Endothelial cell of umbilical vein (primary cell): ENCODE measurements at regions not wholly inside any gene's neighbourhood (a gene's known extent, or its start where the extent isn't known, plus 50 kb on each side); places are given as distances from the start of the nearest gene placed in this dataset.
"Not testable (repeated sequence)": the region's sequence is repeated elsewhere in the genome, so short reads cannot be mapped to it uniquely, and the experiment has no call there.

ENCODE experiments used
- BruUV-seq: library from RNA; stranded (reverse); fragments of 400-500 nt; replicated peaks from 2 replicates; lab custom pipeline; 2021; lab: Mats Ljungman, UMichigan
- CTCF ChIA-PET: fragments of 300-600, 350-600 bp; sonication (Branson Sonifier 250); formaldehyde crosslinking; loops from one replicate; lab custom pipeline; 2021; ENCODE audit warnings: antibody characterized with exemption, inconsistent platforms; lab: Charles Lee
- POLR2A ChIA-PET: fragments of 300-600, 350-600 bp; sonication (Branson Sonifier 250); formaldehyde crosslinking; loops from one replicate; lab custom pipeline; 2021; ENCODE audit warnings: antibody characterized with exemption, inconsistent platforms; lab: Charles Lee
- DNase-seq: peaks from one replicate; pipeline ENCODE4 v3.0.0-alpha.2; 2011; ENCODE audit warnings: low read depth, low spot score
- FAIRE-seq: peaks from 2 replicates; lab custom pipeline; 2011; peaks lifted over from hg19 to GRCh38; lab: Jason Lieb, UNC
- H2AFZ ChIP-seq: 2 replicates; pipeline ENCODE4 v1.6.0; 2012; ENCODE audit warnings: low read depth, low read length, control low read depth, inconsistent platforms
- H3K27ac ChIP-seq: 2 replicates; pipeline ENCODE4 v1.5.1; 2011; ENCODE audit warnings: low read depth, mild to moderate bottlenecking, control low read depth, low read length, moderate library complexity; ENCODE audit not compliant: insufficient read depth
- H3K27me3 ChIP-seq, 2 experiments: 2 replicates each; pipeline versions ENCODE4 v1.6.0 to v1.6.1; 2011; ENCODE audit warnings: low read length in 2 of 2, mixed read lengths in 1 of 2; ENCODE audit not compliant: control insufficient read depth in 2 of 2, insufficient read depth in 2 of 2
- H3K36me3 ChIP-seq, 2 experiments: 2 replicates in 1 of 2; 3 replicates in 1 of 2; pipeline ENCODE4 v1.5.1; 2011; ENCODE audit warnings: low read length in 2 of 2, mild to moderate bottlenecking in 1 of 2, moderate library complexity in 1 of 2; ENCODE audit not compliant: control insufficient read depth in 2 of 2, insufficient read depth in 2 of 2; ENCODE audit errors: extremely low read depth in 1 of 2
- H3K4me1 ChIP-seq: 3 replicates; pipeline ENCODE4 v1.5.1; 2011; ENCODE audit warnings: mild to moderate bottlenecking, low read length; ENCODE audit not compliant: control insufficient read depth, insufficient read depth; ENCODE audit errors: extremely low read depth
- H3K4me2 ChIP-seq: 2 replicates; pipeline ENCODE4 v1.6.1; 2011; ENCODE audit warnings: low read length, control low read depth, mixed read lengths; ENCODE audit not compliant: insufficient read depth
- H3K4me3 ChIP-seq, 3 experiments: fragments of 200-600 bp in 1 of 3; sonication (generic), shearing (Covaris generic) in 1 of 3; replicated peaks in 1 of 3; 2 replicates each; pipeline ENCODE4 v1.5.1; 2011 to 2016; ENCODE audit warnings: control low read depth in 3 of 3, low read length in 3 of 3, mild to moderate bottlenecking in 2 of 3, inconsistent platforms in 1 of 3, low read depth in 1 of 3, moderate library complexity in 1 of 3; ENCODE audit not compliant: insufficient read depth in 1 of 3
- H3K79me2 ChIP-seq: 2 replicates; pipeline ENCODE4 v1.6.0; 2012; ENCODE audit warnings: low read length, inconsistent platforms; ENCODE audit not compliant: control insufficient read depth, insufficient read depth
- H3K9ac ChIP-seq: replicated peaks from 2 replicates; pipeline ENCODE3; 2011; ENCODE audit warnings: low read length, control low read depth; ENCODE audit not compliant: insufficient read depth; ENCODE audit errors: extremely low read depth
- H3K9me1 ChIP-seq: replicated peaks from 3 replicates; pipeline ENCODE4 v1.6.0; 2011; ENCODE audit warnings: mild to moderate bottlenecking, low read length; ENCODE audit not compliant: control insufficient read depth, insufficient read depth; ENCODE audit errors: extremely low read depth
- H3K9me3 ChIP-seq: replicated peaks from 2 replicates; pipeline ENCODE4 v1.5.1; 2012; ENCODE audit warnings: low read length, inconsistent platforms; ENCODE audit not compliant: control insufficient read depth, insufficient read depth
- H4K20me1 ChIP-seq: replicated peaks from 2 replicates; pipeline ENCODE3; 2011; ENCODE audit warnings: mild to moderate bottlenecking, low read length; ENCODE audit not compliant: control insufficient read depth, insufficient read depth; ENCODE audit errors: extremely low read depth
- dilution Hi-C: fragments of 300-500 bp; cut with MboI; formaldehyde crosslinking; loops from one replicate; pipeline ENCODE4 v1.15.0; 2019; ENCODE audit warnings: low sequenced_read_pairs; ENCODE audit not compliant: extremely low pct_ligation_motif_present
- intact Hi-C: fragments of 100-400 bp; cut with micrococcal nuclease; formaldehyde crosslinking; loops from one replicate; pipeline ENCODE4 v1.10.0; 2022

DNA sequence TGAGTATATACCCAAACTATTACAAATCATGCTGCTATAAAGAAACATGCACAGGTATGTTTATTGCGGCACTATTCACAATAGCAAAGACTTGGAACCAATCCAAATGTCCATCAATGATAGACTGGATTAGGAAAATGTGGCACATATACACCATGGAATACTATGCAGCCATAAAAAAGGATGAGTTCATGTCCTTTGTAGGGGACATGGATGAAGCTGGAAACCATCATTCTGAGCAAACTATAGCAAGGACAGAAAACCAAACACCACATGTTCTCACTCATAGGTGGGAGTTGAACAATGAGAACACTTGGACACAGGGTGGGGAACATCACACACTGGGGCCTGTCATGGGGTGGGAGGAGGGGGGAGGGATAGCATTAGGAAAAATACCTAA, 672.7 kb upstream of the CTNND2 start:
- CTCF ChIA-PET, H3K9me3 ChIP-seq, DNase-seq, FAIRE-seq, intact Hi-C loops, H3K4me1 ChIP-seq, H3K27me3 ChIP-seq, H3K27ac ChIP-seq, H2AFZ ChIP-seq, H4K20me1 ChIP-seq, H3K4me2 ChIP-seq, POLR2A ChIA-PET, dilution Hi-C loops, H3K36me3 ChIP-seq, BruUV-seq, H3K79me2 ChIP-seq, H3K9me1 ChIP-seq, H3K4me3 ChIP-seq, H3K9ac ChIP-seq: not testable (repeated sequence)

- H3K9me1 ChIP-seq, H3K9me3 ChIP-seq, BruUV-seq, CTCF ChIA-PET, H3K79me2 ChIP-seq, H3K36me3 ChIP-seq, H3K4me3 ChIP-seq, H3K9ac ChIP-seq, H3K4me2 ChIP-seq, DNase-seq, dilution Hi-C loops, H2AFZ ChIP-seq, H3K4me1 ChIP-seq, H4K20me1 ChIP-seq, H3K27me3 ChIP-seq, intact Hi-C loops, POLR2A ChIA-PET, FAIRE-seq, H3K27ac ChIP-seq: not testable (repeated sequence)
These were observed 670.2 kb upstream of the CTNND2 start for GRCh38 chr5:12574298-12575093.

DNA sequence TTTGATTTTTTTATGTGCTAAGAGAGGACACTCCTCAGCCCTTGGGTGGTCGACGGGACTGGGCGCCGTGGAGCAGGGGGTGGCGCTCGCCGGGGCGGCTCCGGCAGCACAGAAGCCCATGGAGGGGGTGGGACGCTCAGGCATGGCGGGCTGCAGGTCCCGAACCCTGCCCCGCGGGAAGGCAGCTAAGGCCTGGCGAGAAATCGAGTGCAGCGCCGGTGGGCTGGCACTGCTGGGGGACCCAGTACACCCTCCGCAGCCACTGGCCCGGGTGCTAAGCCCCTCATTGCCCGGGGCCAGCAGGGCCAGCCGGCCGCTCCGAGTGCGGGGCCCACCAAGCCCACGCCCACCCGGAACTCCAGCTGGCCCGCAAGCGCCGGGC, 669.7 kb upstream of the CTNND2 start:
- FAIRE-seq, H3K4me2 ChIP-seq, CTCF ChIA-PET, H3K9me3 ChIP-seq, H3K9me1 ChIP-seq, intact Hi-C loops, H2AFZ ChIP-seq, H3K36me3 ChIP-seq, H3K27ac ChIP-seq, H3K27me3 ChIP-seq, POLR2A ChIA-PET, H3K79me2 ChIP-seq, BruUV-seq, dilution Hi-C loops, H3K9ac ChIP-seq, H3K4me1 ChIP-seq, H3K4me3 ChIP-seq, H4K20me1 ChIP-seq, DNase-seq: not testable (repeated sequence)
